ENCODE measurements at regions not wholly inside any gene's neighbourhood (a gene's known extent, or its start where the extent isn't known, plus 50 kb on each side); places are given as distances from the start of the nearest gene placed in this dataset.

DNA sequence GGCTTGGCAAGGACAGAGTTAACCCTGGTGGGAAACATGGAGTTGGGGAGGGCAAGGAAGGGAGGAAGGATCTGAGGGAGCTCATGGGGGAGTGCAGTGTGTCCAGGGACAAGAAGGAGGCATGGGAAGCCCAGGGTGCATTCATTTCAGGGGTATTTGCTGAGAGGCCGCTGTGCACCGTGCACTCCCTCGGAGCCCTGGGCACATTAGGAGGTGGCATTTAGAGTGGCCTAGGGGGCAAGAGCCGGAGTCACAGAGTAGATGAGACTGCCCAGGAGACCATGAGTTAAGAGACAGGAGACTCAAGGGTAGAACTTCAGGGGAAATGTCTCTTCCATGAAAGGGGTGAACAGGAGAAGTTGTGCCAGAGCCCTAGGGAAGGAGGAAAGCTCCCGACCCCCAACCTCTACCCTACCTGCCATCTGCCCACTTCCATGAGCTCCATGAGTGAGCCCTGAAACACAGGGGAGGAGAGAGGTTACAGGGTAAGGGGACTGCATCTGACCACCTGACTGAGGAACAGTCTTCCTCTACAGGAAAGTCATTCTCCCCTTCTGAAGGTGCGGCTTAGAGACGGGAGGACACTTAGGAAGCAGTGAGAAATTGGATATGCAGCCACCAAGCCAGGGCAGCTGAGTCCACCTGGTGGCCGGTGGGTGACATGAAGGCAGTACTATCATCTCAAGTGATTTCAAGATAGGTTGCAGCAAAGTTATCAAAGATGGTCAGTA, 58.5 kb upstream of the COPS8 start:
- DNase-seq: peak; percentile 25 to 81 (median 59)
- intact Hi-C loops (cut with DNase I): no loop called here

DNA sequence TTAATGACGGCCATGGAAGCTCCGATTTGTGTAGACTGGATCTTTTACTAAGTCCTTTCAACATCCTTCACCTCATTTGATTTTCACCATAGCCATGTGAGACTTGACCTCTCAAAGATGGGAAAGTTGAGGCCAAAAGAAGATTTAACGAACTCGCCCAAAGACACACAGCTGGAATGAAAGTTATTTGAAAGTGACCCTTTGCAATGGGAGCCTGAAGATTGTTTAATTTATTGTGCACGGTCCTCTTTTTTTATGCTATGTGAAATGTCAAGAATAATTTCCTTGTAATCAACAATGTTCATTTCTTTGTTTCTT, 58.0 kb upstream of the COPS8 start:
- intact Hi-C loops (cut with DNase I): no loop called here
- DNase-seq: no peak

DNA sequence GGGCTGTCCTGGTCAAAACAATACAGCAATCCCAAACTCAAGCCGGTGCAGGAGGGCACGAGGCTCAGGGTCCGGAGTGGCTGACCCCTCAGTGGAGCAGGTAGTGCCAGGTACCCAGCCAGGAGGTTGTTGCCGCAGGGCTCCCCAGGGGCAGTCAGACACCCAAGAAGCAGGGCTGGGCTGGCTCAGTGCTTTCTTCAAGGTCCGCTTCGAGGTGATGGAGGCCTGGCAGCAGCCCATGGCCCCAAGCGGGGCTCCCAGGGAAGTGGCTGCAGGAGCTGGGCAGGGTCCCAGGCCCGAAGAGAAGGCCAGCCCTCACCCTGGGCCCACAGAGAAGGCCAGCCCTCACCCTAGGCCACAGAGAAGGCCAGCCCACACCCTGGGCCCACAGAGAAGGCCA, 55.3 kb upstream of the COPS8 start:
- no peak for DNase-seq

DNA sequence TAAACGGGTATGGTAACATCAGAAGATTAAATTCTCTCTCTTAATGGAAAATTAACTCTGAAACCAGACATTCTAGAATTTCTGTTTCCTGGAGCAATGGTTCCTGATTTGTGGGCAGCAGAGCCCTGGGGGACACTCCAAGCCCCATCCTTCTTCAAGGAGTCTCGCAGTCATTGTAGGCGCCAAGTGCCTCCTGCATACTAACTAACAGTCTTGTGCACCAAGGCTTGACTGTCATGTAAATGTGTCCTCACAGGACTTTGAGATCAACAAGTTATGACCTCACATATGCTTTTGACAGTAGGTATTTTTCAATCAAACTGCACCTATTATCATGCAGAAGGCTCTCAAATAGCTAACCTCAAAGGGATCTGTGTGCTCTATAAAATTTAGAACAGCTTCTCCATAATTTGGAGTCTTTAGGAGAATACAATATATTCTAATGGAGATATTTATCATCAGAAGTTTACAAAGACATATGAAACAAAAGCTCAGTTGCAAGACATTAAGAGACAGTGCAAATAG, 52.1 kb upstream of the COPS8 start:
- intact Hi-C loops (cut with DNase I): no loop called here
- no peak for DNase-seq

More for the DNA sequence above, 55.3 kb upstream of the COPS8 start:
- intact Hi-C loops (cut with DNase I): no loop called here

DNA sequence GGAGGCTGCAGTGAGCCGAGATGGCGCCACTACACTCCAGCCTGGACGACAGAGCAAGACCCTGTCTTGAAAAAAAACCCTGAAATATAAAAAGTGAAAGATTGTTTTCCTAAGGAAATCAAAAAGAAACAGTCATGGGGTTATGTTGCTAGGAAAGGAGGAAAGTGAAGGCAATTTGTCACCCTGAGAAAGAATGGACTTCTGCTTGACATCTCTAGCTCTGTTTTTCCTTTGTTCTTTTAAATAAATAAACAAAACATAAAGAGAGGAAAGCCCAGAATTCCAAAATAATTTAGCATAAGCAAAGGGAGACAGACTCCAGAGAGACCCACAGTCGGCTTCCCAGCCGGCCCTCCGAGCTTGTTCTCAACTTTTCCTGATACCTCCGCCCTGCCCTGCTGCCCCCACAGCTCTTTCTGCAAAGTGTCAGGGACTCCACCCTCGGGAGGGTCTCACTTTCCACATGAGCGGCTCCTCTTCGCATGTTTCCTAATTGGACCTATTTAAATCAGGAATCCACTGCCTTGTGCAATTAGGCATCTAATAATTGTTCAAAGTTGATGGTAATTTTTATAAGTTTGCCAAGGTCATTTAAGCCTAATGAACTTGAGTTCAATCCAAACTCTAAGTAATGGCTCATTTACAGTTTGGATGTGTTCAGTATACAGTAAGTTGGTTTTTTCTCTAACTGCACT, 49.8 kb upstream of the COPS8 start:
- intact Hi-C loops (cut with DNase I): no loop called here
- DNase-seq: no peak
